H1 (cell line): ENCODE measurements at regions not wholly inside any gene's neighbourhood (a gene's known extent, or its start where the extent isn't known, plus 50 kb on each side); places are given as distances from the start of the nearest gene placed in this dataset.

Experiments used
- EP300 ChIP-seq, 2 experiments: IDR thresholded peaks; 1 replicate in 1 of 2; 2 replicates in 1 of 2; pipeline ENCODE4 v1.6.1; 2011 to 2012; ENCODE audit warnings: low read depth in 2 of 2, low read length in 2 of 2, mild to moderate bottlenecking in 2 of 2, borderline replicate concordance in 1 of 2, inconsistent platforms in 1 of 2, moderate library complexity in 1 of 2
- EZH2 ChIP-seq: fragments of 200-600 bp; sonication (generic); IDR thresholded peaks from 2 replicates; pipeline ENCODE4 v1.7.1; 2012; ENCODE audit warnings: low read depth, mild to moderate bottlenecking, moderate library complexity, low read length, inconsistent platforms; ENCODE audit not compliant: severe bottlenecking
- MAFK ChIP-seq: IDR thresholded peaks from 2 replicates; pipeline ENCODE4 v1.6.1; 2012; ENCODE audit warnings: low read depth, mild to moderate bottlenecking, improper control_type of control experiment, low read length
- NRF1 ChIP-seq: IDR thresholded peaks from 2 replicates; pipeline ENCODE4 v1.6.1; 2011; ENCODE audit warnings: mild to moderate bottlenecking, low read depth, low read length, improper control_type of control experiment
- POLR2A ChIP-seq, 2 experiments: IDR thresholded peaks; 1 replicate in 1 of 2; 2 replicates in 1 of 2; pipeline ENCODE4 v1.6.1; 2011; ENCODE audit warnings: low read depth in 2 of 2, low read length in 2 of 2, mild to moderate bottlenecking in 2 of 2; ENCODE audit errors: control extremely low read depth in 1 of 2
- RXRA ChIP-seq: IDR thresholded peaks from 2 replicates; pipeline ENCODE4 v1.6.1; 2011; ENCODE audit warnings: low read depth, mild to moderate bottlenecking, low read length, moderate library complexity; ENCODE audit not compliant: insufficient read depth
- TCF12 ChIP-seq: IDR thresholded peaks from 2 replicates; pipeline ENCODE4 v1.6.1; 2011; ENCODE audit warnings: low read depth, mild to moderate bottlenecking, low read length
- ZNF274 ChIP-seq: IDR thresholded peaks from 2 replicates; pipeline ENCODE4 v1.7.0; 2012; ENCODE audit warnings: low read length, borderline replicate concordance; ENCODE audit errors: extremely low read depth
- TF ChIP-seq, protein P1 (sequence below): IDR thresholded peaks from 2 replicates; pipeline ENCODE4 v1.6.1; 2011; ENCODE audit warnings: low read length, improper control_type of control experiment
- TF ChIP-seq, protein P2 (sequence below), 3 experiments: IDR thresholded peaks; 1 replicate in 2 of 3; 2 replicates in 1 of 3; pipeline versions ENCODE4 v1.5.1 to v1.6.1; 2011; ENCODE audit warnings: low read length in 3 of 3, mild to moderate bottlenecking in 3 of 3, inconsistent platforms in 2 of 3, low read depth in 1 of 3, moderate library complexity in 1 of 3; ENCODE audit not compliant: insufficient read depth in 1 of 3; ENCODE audit errors: control extremely low read depth in 1 of 3
- TF ChIP-seq, protein P3 (sequence below): IDR thresholded peaks from 2 replicates; pipeline ENCODE4 v1.6.1; 2012; ENCODE audit warnings: low read length, inconsistent platforms

DNA sequence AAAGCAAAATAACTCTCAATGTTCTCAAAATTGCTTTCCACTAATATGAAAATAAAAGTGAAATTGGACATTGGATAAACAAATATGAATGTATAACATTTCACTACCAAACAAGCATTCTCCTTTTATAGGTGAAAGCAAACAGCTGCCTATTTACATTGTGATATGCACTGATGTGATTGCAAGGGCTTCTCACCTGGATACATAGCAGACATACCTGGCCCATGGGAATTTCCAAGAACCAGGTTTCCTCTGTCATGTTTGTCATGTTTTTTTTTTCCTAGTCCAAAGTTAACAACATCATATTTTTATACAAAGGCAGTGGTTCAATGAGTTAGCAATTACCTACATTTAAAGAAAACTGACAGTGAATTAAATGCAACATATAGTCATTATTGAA is 228.5 kb downstream of the ANKRD50 start:
- TF ChIP-seq, protein P1, sequence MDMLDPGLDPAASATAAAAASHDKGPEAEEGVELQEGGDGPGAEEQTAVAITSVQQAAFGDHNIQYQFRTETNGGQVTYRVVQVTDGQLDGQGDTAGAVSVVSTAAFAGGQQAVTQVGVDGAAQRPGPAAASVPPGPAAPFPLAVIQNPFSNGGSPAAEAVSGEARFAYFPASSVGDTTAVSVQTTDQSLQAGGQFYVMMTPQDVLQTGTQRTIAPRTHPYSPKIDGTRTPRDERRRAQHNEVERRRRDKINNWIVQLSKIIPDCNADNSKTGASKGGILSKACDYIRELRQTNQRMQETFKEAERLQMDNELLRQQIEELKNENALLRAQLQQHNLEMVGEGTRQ = no peak
- TF ChIP-seq, protein P2, sequence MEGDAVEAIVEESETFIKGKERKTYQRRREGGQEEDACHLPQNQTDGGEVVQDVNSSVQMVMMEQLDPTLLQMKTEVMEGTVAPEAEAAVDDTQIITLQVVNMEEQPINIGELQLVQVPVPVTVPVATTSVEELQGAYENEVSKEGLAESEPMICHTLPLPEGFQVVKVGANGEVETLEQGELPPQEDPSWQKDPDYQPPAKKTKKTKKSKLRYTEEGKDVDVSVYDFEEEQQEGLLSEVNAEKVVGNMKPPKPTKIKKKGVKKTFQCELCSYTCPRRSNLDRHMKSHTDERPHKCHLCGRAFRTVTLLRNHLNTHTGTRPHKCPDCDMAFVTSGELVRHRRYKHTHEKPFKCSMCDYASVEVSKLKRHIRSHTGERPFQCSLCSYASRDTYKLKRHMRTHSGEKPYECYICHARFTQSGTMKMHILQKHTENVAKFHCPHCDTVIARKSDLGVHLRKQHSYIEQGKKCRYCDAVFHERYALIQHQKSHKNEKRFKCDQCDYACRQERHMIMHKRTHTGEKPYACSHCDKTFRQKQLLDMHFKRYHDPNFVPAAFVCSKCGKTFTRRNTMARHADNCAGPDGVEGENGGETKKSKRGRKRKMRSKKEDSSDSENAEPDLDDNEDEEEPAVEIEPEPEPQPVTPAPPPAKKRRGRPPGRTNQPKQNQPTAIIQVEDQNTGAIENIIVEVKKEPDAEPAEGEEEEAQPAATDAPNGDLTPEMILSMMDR (IDR thresholded peaks at IDR 0.05; ENCODE audit: control extremely low read depth in 1 of 3, insufficient read depth in 1 of 3, low read depth in 1 of 3, low read length in 3 of 3) = no peak
- TF ChIP-seq ZNF274 (no peak), POLR2A (IDR thresholded peaks at IDR 0.05; ENCODE audit: control extremely low read depth in 1 of 2, low read depth in 2 of 2, low read length in 2 of 2) (no peak), MAFK (no peak), EP300 (IDR thresholded peaks at IDR 0.05; ENCODE audit: borderline replicate concordance in 1 of 2, low read depth in 2 of 2, low read length in 2 of 2) (no peak), RXRA (no peak), EZH2 (no peak), NRF1 (no peak), TCF12 (no peak)
- TF ChIP-seq, protein P3, sequence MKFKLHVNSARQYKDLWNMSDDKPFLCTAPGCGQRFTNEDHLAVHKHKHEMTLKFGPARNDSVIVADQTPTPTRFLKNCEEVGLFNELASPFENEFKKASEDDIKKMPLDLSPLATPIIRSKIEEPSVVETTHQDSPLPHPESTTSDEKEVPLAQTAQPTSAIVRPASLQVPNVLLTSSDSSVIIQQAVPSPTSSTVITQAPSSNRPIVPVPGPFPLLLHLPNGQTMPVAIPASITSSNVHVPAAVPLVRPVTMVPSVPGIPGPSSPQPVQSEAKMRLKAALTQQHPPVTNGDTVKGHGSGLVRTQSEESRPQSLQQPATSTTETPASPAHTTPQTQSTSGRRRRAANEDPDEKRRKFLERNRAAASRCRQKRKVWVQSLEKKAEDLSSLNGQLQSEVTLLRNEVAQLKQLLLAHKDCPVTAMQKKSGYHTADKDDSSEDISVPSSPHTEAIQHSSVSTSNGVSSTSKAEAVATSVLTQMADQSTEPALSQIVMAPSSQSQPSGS = no peak
